IgD-negative memory B cell (primary cell): ENCODE measurements at regions not wholly inside any gene's neighbourhood (a gene's known extent, or its start where the extent isn't known, plus 50 kb on each side); places are given as distances from the start of the nearest gene placed in this dataset.

ENCODE experiments used
- H3K27ac Mint-ChIP-seq, 3 donors: one replicate each; pipeline ENCODE4 v1.8.0; 2020 to 2022; ENCODE audit warnings: mild to moderate bottlenecking in 3 of 3, mixed read lengths in 3 of 3, moderate library complexity in 1 of 3
- H3K27me3 Mint-ChIP-seq: one replicate; pipeline ENCODE4 v1.8.0; 2021; ENCODE audit warnings: mixed read lengths
- H3K36me3 Mint-ChIP-seq: one replicate; pipeline ENCODE4 v1.8.0; 2020; ENCODE audit warnings: mild to moderate bottlenecking, mixed read lengths
- H3K4me1 Mint-ChIP-seq, 3 donors: one replicate each; pipeline ENCODE4 v1.8.0; 2020 to 2022; ENCODE audit warnings: mixed read lengths in 3 of 3, mild to moderate bottlenecking in 1 of 3
- H3K4me3 Mint-ChIP-seq, 4 donors: one replicate each; pipeline ENCODE4 v1.8.0; 2020 to 2022; ENCODE audit warnings: mild to moderate bottlenecking in 4 of 4, mixed read lengths in 4 of 4, moderate library complexity in 3 of 4
- H3K9me3 Mint-ChIP-seq, 3 donors: one replicate each; pipeline ENCODE4 v1.8.0; 2020 to 2021; ENCODE audit warnings: mixed read lengths in 3 of 3, mild to moderate bottlenecking in 1 of 3

DNA sequence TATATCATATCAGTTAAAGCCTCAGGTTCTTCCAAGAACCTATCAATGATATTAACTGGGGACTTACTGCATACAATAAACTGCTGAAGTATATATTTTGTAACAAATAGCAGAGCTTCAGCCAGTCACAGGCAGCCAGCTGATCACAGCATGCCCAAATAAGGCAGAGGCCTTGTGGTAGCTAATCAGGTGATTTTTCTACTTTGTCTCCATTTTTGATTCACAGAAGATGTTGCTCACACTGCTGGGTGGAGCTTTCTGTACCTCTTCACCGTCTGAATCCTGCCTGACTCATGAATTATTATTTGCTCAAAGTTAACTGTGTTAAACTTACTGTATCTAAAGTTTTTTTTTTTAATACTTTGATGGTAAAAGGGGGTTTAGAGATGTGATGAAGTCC, 357.4 kb downstream of the PSAT1 start:
- Mint-ChIP-seq H3K36me3 (peaks cover 1% of the 10 kb centered on the region), H3K4me3 (no peak overlapping the region), H3K9me3 (peaks cover 0 to 2% (median 0%) of the 10 kb centered on the region in 3 donors), H3K27ac (no peak overlapping the region), H3K27me3 (no peaks in the 10 kb centered on the region), H3K4me1 (no peaks in the 10 kb centered on the region)

DNA sequence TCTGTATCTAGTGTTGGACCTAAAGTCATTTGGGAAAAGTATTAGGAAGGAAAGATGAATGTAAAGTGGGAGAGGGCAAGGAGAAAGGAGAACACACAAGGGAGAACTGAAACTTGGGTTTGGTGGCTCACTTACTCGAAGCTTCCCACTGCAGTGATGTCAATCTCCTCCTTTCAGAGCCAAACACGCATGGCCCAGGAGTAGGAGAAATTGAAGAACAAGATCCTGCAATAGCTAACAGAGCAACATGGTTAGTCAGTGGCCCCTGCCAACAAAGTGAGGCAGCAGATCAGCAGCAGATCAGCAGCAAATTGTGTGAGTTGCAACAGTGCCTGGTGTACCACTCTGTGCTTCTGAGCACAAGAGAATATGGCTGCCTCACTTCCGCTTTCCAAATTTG, 366.4 kb downstream of the PSAT1 start:
- H3K4me1 Mint-ChIP-seq = peaks cover 0 to 6% (median 2%) of the 10 kb centered on the region in 3 donors
- no peaks in the 10 kb centered on the region for H3K36me3 Mint-ChIP-seq
- H3K4me3 Mint-ChIP-seq = no peak overlapping the region
- H3K9me3 Mint-ChIP-seq = peaks cover 0 to 2% (median 0%) of the 10 kb centered on the region in 3 donors
- H3K27ac Mint-ChIP-seq = no peak overlapping the region
- H3K27me3 Mint-ChIP-seq = no peaks in the 10 kb centered on the region

DNA sequence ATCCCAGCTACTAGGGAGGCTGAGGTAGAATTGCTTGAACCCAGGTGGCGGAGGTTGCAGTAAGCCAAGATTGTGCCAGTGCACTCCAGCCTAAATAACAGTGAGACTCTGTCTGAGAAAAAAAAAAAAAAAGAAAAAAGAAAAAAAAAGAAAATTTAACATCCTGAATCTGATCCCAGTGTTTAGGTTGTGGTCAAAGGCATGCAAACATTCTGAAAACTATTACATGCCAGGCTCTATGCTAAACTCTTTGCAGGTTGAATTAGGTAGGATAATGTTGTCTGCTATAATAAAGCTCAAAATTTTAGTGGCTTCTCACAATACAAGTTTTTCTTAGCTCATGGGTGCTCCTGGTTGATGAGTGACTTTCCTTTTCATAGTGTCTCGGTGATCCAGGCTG, 367.4 kb downstream of the PSAT1 start:
- H3K4me1 Mint-ChIP-seq = peaks cover 0 to 6% (median 2%) of the 10 kb centered on the region in 3 donors
- no peak overlapping the region for H3K4me3 Mint-ChIP-seq
- peaks cover 0 to 2% (median 0%) of the 10 kb centered on the region in 3 donors for H3K9me3 Mint-ChIP-seq
- no peak overlapping the region for H3K27ac Mint-ChIP-seq
- no peaks in the 10 kb centered on the region for H3K27me3 Mint-ChIP-seq
- H3K36me3 Mint-ChIP-seq = peaks cover 2% of the 10 kb centered on the region

DNA sequence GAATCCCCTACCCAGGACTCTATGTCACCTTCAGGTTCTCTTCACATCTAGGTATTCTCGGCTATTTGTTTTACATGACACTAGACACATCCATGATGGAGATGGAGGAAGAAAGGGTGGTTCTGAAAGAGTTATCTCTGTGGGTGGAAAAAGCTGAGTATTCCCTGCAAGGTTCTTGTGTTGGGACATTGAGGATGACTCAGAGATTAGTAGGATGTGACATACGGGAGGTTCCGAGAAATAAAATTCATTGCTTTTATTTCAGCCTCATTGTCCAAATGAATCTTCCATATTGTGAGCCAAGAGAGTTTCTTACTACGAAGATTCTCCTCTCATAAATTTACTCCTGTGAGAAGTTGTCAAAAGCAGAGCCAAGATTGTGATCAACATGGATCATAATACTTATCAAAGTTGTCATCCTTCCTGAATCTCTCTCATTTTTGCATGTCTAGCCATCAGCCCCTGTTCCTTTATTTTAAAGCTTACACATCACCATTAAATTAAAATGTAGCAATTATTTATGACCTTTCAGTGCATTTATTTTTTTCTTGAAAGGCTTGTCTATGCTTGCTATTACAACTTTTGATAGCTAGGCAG, 370.0 kb downstream of the PSAT1 start:
- no peaks in the 10 kb centered on the region for H3K27me3 Mint-ChIP-seq
- peaks cover 2% of the 10 kb centered on the region for H3K36me3 Mint-ChIP-seq
- H3K9me3 Mint-ChIP-seq = peaks cover 0 to 2% (median 0%) of the 10 kb centered on the region in 3 donors

DNA sequence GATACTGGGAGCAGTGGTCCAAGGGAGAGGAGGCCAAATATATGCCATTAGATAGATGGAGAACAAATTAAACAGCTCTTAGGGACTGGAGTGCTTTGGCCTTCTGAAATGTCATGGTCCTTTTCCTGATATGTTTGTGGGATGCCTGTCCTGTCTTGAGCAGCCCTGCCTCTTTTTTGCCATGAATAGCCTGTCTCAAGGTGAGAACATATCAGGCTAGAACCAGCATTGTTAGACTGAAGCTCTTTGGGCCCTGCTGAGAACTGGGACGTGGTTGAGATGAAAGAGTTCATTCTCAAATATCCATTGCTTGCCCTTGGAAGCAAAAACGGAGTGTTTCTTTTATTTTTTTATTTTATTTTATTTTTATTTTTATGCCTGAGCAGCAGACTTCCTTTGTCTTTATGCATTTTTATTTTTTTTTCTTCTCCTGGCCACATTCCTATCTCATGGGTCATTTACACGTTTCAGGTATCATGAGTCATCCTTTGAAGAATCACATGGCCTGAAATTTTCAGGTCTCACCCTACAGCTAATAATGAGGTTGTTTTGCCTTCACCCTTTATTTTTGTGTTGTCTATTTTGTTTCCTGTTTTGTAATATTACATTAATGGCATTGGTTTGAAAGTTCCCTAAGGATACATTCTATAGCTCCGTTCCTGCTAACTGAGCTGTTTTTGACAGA, 371.4 kb downstream of the PSAT1 start:
- no peak overlapping the region for H3K27ac Mint-ChIP-seq
- H3K27me3 Mint-ChIP-seq = no peaks in the 10 kb centered on the region
- H3K4me1 Mint-ChIP-seq = peaks cover 0 to 2% (median 0%) of the 10 kb centered on the region in 3 donors
- H3K36me3 Mint-ChIP-seq = peaks cover 2% of the 10 kb centered on the region
- H3K9me3 Mint-ChIP-seq = no peaks in the 10 kb centered on the region
- no peak overlapping the region for H3K4me3 Mint-ChIP-seq

More for the DNA sequence above, 370.0 kb downstream of the PSAT1 start:
- H3K27ac Mint-ChIP-seq = no peak overlapping the region
- H3K4me3 Mint-ChIP-seq = no peak overlapping the region
- peaks cover 0 to 6% (median 2%) of the 10 kb centered on the region in 3 donors for H3K4me1 Mint-ChIP-seq

DNA sequence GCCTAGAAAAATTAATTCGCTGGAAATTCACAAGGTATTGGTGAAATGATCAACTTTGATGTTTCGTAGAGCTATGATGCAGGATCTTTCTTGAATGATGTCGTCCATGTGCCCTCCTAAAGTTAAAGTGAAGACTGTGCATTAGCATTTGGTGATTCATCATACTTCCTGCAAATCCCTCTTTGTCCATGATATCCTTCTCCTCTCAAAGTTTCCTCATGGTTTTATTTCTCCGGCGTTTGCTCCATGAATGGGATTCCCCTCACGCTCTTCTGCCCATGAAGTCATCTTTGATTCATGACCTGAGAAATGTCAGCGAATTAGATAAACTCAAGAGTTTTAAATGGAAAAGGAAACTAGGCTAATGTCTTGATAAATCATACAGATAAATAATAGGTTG, 372.7 kb downstream of the PSAT1 start:
- Mint-ChIP-seq H3K36me3 (peaks cover 2% of the 10 kb centered on the region), H3K4me3 (no peak overlapping the region), H3K27ac (no peak overlapping the region), H3K27me3 (no peaks in the 10 kb centered on the region), H3K9me3 (no peaks in the 10 kb centered on the region), H3K4me1 (no peaks in the 10 kb centered on the region)

DNA sequence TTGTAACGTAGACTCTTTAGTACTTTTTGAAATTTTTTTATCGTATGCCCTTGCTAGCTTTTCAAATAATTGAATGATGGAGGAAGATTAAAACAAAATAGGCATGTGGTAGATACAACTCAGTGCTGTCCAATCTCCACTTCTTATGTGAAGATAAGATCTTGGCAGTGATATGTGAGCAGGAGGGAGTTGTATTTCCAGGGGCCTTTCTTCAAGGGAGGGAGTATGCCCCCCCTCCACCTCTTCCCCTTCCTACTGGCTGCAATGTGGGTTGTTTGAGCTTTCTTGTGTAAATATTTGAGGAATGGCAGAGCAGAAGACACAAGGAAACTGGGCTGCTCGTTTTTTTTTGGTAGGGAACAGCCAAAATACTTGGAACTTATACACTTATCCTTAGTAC, 374.9 kb downstream of the PSAT1 start:
- peaks cover 2% of the 10 kb centered on the region for H3K36me3 Mint-ChIP-seq
- H3K4me1 Mint-ChIP-seq = peaks cover 0 to 1% (median 0%) of the 10 kb centered on the region in 3 donors
- H3K27ac Mint-ChIP-seq = peak overlapping the region in 1 of 3 donors; percentile 36
- no peak overlapping the region for H3K4me3 Mint-ChIP-seq
- no peaks in the 10 kb centered on the region for H3K9me3 Mint-ChIP-seq
- H3K27me3 Mint-ChIP-seq = no peaks in the 10 kb centered on the region

DNA sequence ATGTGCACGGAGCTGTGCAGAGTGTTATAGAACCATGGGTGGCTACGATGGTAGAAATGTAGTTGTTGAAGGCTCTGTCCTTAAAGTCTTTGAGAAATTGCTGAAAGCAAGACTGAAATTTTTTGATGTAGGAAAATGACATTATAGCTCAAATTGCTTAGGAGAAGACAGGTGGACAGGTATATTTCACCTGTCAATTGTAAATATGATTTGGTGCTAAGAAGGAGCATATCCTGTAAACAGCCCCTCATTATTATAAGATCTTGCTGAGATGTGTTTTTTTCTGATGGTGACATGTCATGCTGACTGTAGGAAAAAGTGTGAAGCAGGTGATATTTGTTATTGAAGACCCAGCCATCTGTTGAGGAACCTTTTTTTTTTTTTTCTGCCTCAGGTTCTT, 377.9 kb downstream of the PSAT1 start:
- no peaks in the 10 kb centered on the region for H3K9me3 Mint-ChIP-seq
- H3K27ac Mint-ChIP-seq = no peak overlapping the region
- H3K4me3 Mint-ChIP-seq = no peak overlapping the region
- H3K27me3 Mint-ChIP-seq = no peaks in the 10 kb centered on the region
- H3K4me1 Mint-ChIP-seq = peaks cover 0 to 1% (median 0%) of the 10 kb centered on the region in 3 donors
- no peaks in the 10 kb centered on the region for H3K36me3 Mint-ChIP-seq

DNA sequence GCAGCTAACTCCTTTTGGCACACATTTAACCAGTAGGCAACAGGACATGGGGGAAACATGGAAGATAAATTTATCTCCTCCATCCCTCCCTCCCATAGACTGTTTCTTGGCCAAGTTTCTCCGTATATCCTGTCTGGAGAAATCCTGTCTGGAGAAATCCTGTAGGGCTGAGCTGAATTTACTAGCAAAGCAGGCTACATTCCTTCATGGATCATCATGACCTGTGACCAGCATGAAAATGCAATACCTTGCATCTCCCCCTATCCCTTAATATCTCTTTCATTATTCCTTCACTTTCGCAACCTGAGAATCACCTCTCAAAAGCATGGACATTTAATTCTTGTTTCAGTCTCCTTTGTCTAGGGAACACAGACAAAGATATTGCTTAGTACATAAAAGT, 379.1 kb downstream of the PSAT1 start:
- H3K36me3 Mint-ChIP-seq = no peaks in the 10 kb centered on the region
- H3K27ac Mint-ChIP-seq = no peak overlapping the region
- no peak overlapping the region for H3K4me3 Mint-ChIP-seq
- H3K9me3 Mint-ChIP-seq = no peaks in the 10 kb centered on the region
- no peaks in the 10 kb centered on the region for H3K27me3 Mint-ChIP-seq
- peaks cover 0 to 1% (median 0%) of the 10 kb centered on the region in 3 donors for H3K4me1 Mint-ChIP-seq

DNA sequence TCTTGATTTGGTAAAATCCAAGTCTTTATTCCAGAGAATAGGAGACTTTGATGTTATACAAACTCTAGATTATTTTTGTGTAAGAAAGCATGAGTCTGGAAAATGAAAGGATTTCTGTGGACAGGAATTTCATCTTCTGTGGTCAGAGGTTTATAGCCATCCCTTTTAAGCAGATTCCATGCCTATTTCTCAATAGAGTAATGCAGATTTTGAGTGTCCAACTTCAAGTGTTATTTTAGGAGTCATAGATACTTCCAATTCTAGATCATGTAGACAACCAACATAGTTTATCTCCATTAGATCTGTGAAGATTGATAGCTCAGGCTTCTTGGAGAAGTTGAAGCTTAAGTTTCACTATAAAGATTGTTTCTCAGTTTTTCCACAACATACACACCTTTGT, 379.7 kb downstream of the PSAT1 start:
- Mint-ChIP-seq H3K27me3 (no peaks in the 10 kb centered on the region), H3K9me3 (no peaks in the 10 kb centered on the region), H3K27ac (no peak overlapping the region), H3K4me3 (no peak overlapping the region), H3K4me1 (peaks cover 0 to 1% (median 0%) of the 10 kb centered on the region in 3 donors), H3K36me3 (no peaks in the 10 kb centered on the region)

DNA sequence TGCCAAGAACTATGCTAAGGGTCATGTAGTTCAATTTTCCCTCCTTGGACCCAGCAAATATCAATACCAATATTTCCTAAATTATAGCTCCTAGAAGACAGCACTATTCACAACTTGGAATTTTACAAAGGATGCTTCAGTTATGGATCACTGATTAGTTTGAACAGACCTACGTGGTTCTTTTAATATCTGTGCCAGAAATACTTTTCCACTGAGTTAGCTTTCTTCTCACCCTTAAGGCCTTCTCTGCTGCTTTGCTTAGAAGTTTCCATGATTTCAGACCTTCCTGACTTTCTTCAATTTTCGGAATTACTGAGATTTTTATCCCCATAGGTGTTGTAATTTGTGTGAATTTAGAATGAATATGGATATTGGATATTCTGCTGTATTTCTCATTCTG, 380.4 kb downstream of the PSAT1 start:
- H3K4me1 Mint-ChIP-seq = peaks cover 0 to 1% (median 0%) of the 10 kb centered on the region in 3 donors
- H3K9me3 Mint-ChIP-seq = no peaks in the 10 kb centered on the region
- no peak overlapping the region for H3K27ac Mint-ChIP-seq
- no peaks in the 10 kb centered on the region for H3K27me3 Mint-ChIP-seq
- no peaks in the 10 kb centered on the region for H3K36me3 Mint-ChIP-seq
- no peak overlapping the region for H3K4me3 Mint-ChIP-seq

DNA sequence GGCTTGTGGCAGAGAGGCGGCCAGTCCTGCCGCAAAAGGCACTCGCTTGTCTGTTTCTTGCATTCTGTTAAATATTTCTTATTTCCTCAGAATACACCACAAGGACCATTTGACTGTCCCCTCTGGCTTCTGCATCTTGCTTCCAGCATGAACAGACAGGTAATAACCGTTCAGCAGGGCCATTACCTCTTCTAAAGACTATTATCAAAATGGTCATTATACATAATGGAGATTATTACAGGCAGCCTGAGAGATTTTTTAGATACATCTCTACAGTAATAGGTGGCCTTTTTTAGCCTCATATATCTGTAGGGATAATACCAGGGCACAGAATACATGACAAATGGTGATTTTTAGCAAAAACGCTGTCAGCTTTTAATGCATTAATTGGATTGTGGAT, 382.0 kb downstream of the PSAT1 start:
- Mint-ChIP-seq H3K27ac (no peak overlapping the region), H3K27me3 (no peaks in the 10 kb centered on the region), H3K4me3 (no peak overlapping the region), H3K36me3 (no peaks in the 10 kb centered on the region), H3K4me1 (peaks cover 0 to 1% (median 0%) of the 10 kb centered on the region in 3 donors), H3K9me3 (peaks cover 0 to 1% (median 0%) of the 10 kb centered on the region in 3 donors)

DNA sequence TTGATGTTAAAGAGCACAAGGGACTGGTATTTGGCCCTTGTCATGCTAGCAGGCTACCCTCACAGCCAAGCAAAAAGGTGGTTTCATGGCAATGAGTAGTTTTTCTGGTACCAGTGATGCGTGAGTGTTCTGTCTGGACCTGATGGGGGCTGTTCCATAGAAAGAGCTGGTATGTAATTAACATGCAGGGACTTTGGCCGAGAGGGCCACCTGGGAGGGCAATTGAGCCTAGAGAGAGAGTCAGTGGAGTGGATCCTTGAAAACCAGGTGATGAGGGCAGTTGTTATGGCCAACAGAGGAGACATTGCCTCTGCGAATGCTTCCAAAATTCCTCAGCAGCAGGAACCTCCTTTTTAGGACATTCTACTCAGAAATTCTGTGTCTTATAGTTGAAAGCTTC, 383.3 kb downstream of the PSAT1 start:
- H3K36me3 Mint-ChIP-seq = no peaks in the 10 kb centered on the region
- no peaks in the 10 kb centered on the region for H3K27me3 Mint-ChIP-seq
- no peak overlapping the region for H3K27ac Mint-ChIP-seq
- no peak overlapping the region for H3K4me3 Mint-ChIP-seq
- H3K9me3 Mint-ChIP-seq = peaks cover 0 to 1% (median 0%) of the 10 kb centered on the region in 3 donors
- H3K4me1 Mint-ChIP-seq = peaks cover 0 to under 1% (median 0%) of the 10 kb centered on the region in 3 donors

DNA sequence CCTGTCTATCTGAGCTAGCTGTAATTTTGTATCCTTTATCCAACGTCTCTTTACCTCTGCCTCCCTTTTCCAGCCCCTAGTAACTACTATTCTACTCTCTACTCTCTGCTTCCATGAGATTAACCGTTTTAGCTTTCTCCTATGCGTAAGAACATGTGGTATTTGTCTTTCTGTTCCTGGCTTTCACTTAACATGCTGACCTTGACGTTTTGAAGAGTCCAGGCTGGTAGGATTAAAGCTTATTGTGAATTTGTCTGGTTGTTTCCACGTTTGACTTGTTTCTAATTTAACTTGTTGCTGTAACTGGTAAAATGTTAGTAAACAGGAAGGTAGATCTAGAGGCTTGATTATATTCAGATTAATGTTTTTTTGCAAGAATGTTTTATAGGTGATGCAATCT, 385.3 kb downstream of the PSAT1 start:
- Mint-ChIP-seq H3K4me1 (no peaks in the 10 kb centered on the region), H3K9me3 (peaks cover 0 to 1% (median 0%) of the 10 kb centered on the region in 3 donors), H3K36me3 (no peaks in the 10 kb centered on the region), H3K27me3 (no peaks in the 10 kb centered on the region), H3K4me3 (no peak overlapping the region), H3K27ac (no peak overlapping the region)

DNA sequence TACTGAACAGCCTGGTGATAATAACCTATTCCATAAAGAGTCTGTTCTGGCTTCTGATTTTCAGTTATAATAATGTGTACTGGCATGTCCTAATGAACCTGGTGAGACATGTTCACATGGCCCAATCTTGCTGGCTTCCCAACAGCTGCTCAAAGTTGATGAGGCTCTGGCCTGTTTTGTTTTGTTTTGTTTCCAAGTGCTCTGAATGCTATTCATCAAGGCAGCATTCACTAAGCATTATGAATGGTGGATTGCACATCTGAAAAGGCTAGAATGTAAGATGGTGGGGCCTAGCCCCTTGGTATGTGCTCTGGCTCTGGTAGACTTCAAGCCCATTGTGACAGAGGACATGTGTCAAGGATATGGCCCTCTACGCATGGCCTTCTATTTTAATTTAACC, 388.5 kb downstream of the PSAT1 start:
- no peak overlapping the region for H3K4me3 Mint-ChIP-seq
- no peaks in the 10 kb centered on the region for H3K27me3 Mint-ChIP-seq
- H3K9me3 Mint-ChIP-seq = peaks cover 0 to 1% (median 0%) of the 10 kb centered on the region in 3 donors
- no peak overlapping the region for H3K27ac Mint-ChIP-seq
- H3K4me1 Mint-ChIP-seq = no peaks in the 10 kb centered on the region
- H3K36me3 Mint-ChIP-seq = no peaks in the 10 kb centered on the region

DNA sequence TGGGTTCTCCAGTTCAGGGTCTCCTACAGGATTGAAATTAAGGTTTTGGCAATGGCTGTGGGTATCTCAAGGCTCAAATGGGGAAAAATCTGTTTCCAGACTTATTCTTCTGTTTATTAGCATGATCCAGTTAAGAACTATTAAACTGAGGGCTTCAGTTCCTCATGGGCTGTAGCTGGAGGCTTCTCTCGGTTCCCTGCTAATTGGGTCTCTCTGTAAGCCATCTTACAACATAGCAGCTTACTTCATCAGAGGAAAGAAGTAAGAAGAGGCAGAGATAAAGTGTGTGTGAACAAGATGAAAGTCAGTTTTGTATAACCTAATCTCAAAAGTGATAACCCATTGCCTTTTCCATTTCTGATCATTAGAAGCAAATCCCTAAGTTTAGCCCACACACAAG, 391.9 kb downstream of the PSAT1 start:
- Mint-ChIP-seq H3K4me3 (no peak overlapping the region), H3K4me1 (peaks cover 6 to 14% (median 14%) of the 10 kb centered on the region in 3 donors), H3K36me3 (no peaks in the 10 kb centered on the region), H3K9me3 (no peaks in the 10 kb centered on the region), H3K27me3 (peaks cover 1% of the 10 kb centered on the region), H3K27ac (no peak overlapping the region)
